AG08395 (cell line): ENCODE measurements at regions not wholly inside any gene's neighbourhood (a gene's known extent, or its start where the extent isn't known, plus 50 kb on each side); places are given as distances from the start of the nearest gene placed in this dataset.

Experiments used
- DNase-seq: peaks from one replicate; pipeline ENCODE4 v3.0.0; 2012; ENCODE audit warnings: mixed read lengths, low spot score

- peak; percentile 51 for DNase-seq
These were observed 318.8 kb downstream of the PIK3R1 start for GRCh38 chr5:68534131-68534940.

DNA sequence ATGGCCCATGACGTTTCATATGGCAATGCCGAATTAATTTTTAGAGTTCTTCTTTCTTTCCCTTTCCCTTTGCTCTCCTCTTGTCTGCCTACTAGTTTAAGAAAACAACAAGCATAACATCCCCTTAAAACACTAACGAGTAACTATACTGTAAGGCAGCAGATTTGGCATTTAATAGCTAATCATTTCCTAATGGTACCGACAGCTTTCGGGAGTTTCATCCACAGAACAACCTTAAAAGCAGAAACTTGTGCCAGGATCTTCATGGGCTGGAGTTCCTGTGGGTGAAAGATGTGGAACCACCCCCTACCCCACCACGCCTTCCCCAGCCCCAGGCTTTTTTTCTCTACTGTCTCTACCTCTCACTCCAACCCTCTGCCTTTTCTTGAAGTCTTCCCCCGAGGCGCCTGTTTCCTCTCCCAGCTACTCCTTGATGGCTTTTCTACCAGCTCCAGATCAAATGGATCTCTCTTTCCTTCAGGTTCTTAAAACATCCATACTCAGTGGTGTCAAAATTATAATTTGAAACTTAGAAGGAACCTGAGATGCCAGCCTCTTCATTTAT is 319.5 kb downstream of the PIK3R1 start:
- DNase-seq = no peak

DNA sequence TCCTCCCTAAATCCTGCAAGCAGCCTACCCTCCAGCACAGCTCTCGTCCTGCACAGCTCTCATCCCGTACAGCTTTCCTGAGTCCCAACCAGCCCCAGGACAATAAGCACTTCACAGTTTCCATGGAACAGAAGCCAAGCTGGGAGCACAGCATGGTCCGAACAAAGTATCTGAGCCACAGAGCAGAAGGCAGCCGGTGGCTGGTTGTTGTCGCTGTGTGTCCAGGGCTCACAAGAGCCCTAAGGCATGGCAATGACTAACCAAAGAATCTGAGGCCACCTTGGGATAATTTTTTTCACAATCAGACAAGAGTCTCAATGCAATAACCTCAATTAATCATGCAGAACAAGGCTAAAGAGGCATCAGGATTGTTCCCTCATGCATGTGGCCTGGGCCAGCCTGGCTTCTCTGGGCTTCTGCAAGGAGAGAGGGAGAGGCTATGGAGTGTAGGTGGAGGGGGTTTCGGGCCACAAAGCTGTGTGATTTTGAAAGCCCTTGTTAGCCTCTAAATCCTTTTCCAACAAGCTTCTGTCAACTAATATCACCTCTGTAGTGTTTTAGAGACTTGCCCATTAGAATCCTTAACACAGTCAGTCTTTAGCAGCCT is 323.4 kb downstream of the PIK3R1 start:
- no peak for DNase-seq

DNA sequence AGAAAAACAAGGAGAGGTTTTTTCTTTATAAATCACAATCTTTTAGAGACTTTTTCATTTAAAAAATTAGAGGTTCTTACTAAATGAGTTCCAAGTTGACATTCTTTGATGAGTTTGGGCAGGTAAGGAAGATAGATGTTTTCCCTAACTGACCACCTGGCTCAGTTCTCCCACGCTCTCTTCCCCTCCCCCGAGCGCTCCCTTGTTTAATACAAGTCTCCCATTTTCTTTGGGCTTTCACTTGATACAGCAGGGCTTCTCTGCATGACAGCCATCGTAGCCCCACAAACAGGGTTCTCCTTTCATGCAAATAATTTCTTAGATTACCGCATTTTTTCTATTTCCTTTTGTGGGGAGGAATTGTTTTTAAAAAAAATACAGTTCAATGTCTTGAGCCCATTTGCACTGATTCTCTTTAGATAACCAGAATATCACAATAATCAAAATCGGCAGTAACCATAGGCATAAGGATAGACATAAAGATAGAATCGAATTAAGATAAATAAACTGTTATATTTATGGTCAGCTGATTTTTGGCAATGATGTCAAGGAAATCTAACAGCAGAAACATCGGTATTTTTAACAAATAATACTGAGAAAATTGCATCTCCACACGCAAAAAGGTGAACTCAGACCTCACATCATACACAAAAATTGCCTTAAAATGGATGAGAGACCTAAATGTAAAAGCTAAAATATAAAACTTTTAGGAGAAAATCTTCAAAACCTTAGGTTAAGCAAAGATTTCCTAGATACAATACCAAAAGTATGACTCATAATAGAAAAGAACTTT is 325.4 kb downstream of the PIK3R1 start:
- DNase-seq = no peak

GRCh38 chr5:68542207-68542606 is 326.7 kb downstream of the PIK3R1 start:
- no peak for DNase-seq

DNA sequence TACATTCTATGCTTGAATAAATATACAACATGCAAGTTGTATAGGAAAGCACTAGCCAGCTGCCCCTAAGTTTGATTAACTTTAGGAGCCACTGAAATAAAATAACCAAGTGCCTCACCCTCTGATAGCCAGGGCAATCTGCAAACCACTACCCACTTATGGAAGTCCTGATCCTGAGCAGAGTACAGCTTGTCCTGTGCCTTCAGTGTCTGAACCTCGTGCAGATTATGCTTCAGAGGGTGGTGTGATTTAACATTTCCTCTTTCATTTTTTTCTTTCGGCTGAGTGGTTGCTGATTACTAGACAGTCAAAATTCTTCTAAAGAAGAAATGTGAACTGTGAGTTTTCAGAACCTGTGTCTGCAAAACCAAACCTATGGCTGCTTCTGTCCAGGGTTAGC is 327.7 kb downstream of the PIK3R1 start:
- DNase-seq = no peak

DNA sequence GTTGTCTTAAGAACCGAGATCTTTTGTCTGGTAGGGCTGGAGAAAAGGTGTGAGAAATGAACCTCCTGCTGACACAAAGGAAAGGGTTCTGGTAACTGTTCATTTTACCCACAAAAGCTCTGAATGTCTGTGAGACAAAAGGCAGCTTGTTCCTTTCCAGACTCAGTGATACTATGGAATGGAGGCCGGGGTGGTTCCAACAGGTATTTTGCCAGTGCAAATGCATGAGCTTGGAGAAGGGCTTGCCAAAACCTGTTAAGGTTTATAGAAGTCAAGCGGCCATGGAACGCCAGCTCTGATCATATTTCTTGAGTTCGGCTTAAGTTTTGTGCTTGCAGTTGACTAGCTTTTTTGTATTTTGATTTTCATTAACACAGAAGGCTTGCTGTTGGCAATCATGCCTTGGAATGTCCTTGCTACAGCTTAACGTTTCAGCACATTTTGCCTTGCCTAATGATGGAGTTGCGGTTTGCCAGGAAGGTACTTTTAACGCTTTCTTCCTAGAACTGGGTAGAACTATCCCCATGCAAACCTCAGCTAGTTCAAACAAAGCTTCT is 328.6 kb downstream of the PIK3R1 start:
- no peak for DNase-seq

- peak; percentile 42 for DNase-seq
These were observed 329.3 kb downstream of the PIK3R1 start for GRCh38 chr5:68544648-68545552.

DNA sequence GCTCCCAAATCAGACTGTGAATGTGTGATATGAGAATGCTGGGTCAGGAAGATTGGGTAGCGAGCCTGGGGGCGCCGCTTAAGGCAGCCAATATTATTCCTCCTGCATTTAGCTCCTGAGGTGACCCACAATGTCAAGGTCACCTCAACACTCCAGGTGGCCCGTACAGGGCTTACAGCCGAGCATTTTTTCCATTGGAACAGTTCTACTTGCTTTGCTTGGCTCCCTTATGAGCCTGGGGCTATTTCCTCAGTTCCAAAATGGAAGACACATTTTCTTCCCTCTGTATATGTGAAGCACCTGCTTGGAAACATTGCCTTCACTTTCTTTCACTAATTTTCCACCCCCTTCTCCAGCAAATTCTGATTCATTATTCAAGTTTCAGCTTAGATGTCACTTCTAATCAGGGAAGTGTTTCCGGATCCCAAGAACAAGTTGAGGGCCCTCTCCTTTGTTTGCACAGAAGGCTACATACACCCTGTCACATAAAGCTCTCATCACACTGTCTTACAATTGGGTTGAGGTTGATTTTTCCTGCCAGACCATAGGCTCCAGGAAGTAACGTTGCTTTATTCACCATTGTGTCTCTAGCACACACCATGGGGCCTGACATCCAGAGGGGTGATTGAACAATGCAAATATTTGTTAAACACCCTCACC is 330.2 kb downstream of the PIK3R1 start:
- no peak for DNase-seq

DNA sequence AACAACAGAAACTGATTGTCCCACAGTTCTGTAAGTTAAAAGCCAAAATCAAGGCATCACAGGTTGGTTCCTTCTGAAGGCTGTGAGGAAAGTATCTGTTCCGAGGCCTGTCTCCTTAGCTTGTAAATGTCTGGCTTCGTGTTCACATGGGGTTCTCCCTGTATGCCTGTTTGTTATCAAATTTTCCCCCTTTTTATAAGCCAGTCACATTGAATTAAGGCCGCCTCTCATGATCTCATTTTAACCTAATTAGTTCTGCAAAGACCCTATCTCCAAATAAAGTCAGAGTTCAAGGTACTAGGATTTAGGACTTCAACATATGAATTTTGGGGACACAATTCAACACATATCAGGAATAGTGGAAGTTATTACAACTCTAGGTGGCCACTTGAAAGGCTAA is 331.5 kb downstream of the PIK3R1 start:
- DNase-seq = no peak

GRCh38 chr5:68547622-68548021 is 332.1 kb downstream of the PIK3R1 start:
- DNase-seq = no peak

GRCh38 chr5:68548959-68549676 is 333.6 kb downstream of the PIK3R1 start:
- DNase-seq = no peak

GRCh38 chr5:68550015-68550414 is 334.5 kb downstream of the PIK3R1 start:
- DNase-seq = no peak

GRCh38 chr5:68551436-68551835 is 335.9 kb downstream of the PIK3R1 start:
- DNase-seq = no peak

DNA sequence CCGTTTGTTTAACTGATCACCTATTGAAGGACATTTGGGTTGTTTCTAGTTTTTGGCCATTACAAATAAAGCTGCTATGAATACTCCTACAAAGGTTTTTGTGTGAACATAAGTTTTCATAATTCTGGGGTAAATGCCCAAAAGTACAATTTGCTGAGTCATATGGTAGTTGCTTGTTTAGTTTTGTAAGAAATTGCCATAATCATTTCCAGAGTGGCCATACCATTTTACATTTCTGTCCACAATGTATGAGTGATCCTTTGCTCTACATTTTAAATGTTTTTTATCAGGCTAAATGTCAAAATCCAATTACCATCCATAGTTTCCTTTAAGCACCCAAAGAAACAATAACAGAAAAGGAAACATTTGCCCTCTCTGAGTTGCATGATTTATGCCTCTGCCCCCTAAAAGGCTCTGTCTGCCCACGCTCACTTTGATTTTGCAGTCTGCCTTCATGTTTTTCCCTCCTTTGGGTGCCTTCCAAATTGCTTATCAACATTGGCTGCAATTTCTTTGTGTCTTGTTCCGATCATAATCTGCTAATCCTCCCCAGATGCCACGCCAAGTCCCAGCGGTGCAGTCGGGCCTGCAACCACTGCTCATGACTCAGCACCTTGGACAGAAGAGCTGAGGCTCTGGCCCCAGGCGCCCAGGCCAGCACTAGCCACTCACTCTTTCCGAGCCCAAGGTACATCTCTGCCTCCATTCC is 339.2 kb downstream of the PIK3R1 start:
- DNase-seq = peak; percentile 85

GRCh38 chr5:68555907-68556681 is 340.5 kb downstream of the PIK3R1 start:
- no peak for DNase-seq

DNA sequence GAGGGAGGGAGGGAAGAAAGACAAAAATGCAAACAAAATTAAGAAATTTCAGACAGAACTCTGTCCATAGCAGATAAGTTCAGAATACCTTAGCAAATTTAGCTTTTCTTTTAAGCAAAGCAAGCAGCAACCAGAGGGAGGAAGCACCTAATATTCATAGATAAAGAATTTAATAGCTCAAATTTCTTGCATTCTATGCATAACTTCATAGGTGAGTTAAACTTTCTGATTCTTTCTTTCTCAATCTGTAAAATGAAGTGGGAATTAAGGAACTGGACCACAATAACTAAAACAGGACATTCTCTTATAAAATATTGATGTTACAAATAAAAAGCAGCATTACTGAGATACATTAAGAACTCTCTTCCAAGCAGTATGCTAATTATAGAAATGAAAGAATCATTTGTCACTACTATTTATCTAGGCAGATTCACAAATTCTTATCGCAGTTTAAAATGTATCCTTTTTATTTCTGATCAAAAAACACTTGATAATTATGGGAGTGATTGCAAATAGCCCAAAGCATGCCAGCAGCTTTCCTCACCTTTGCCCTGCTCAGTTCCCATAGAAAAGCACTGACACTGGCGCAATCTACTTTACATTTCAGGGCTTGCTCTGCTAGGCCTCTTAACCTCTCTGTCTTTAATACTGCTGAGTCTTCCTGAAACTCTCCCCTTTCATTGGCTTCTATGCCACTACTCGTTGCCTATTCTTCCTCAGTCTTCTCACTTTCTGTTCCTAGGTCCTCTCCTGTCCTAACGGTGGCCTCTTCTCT is 341.8 kb downstream of the PIK3R1 start:
- DNase-seq = peak; percentile 10

DNA sequence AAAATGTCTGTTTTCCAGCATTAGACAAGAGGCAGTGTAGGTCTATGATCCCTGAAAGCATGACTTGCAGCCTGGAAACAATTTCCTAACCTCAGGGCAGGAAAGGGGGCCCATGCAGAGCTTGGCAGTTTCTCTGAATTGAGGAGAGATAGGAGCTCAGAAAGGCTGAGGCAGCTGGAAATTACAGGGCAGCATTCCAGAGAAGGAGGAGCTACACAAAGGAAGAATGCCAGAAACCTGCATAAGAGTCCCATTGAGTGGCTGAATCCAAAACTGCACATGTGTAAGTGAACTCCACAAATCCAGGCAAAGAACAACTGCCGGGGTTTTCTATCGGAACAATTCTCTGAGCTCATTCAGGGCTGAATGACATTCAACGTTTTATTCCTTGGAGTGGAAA is 346.8 kb downstream of the PIK3R1 start:
- no peak for DNase-seq
